Heart left ventricle (tissue), 13 donors: ENCODE measurements at regions not wholly inside any gene's neighbourhood (a gene's known extent, or its start where the extent isn't known, plus 50 kb on each side); places are given as distances from the start of the nearest gene placed in this dataset.

Source experiments
- POLR2A ChIP-seq, 2 donors: fragments of 450-650 bp; IDR thresholded peaks; one replicate each; pipeline ENCODE4 v1.6.1; 2017; ENCODE audit warnings: antibody characterized with exemption in 2 of 2, mild to moderate bottlenecking in 2 of 2, moderate library complexity in 2 of 2
- TF ChIP-seq, protein P1 (sequence below), 12 donors: fragments of 200-600 bp; sonication (generic) in 4 of 12; IDR thresholded peaks; one replicate each; pipeline versions ENCODE4 v1.5.0 to v1.8.0; 2018 to 2022; ENCODE audit warnings: antibody characterized with exemption in 12 of 12, mild to moderate bottlenecking in 5 of 12
- donor health status: ischemic (EF 13 %, LVEDD 7.1; RV severe dilation, severe dysfunction).
- donor health status: DM: no; HTN: yes; CAD: no.
- donor health status: DM: no; HTN: no; CAD: no.
- donor health status: ischemic (EF 25% LVEDD 6.9; RV normal size, moderate dysfunction).
- donor health status: ischemic (EF 25% LVEDD 5.7; RV mildly dilated, moderate dysfunction).
- donor health status: ischemic (EF 35%, LVEDD 5.7; RV mildly dilated, moderate dysfunction).
- donor health status: nonischemic (EF 11% LVEDD 7.7; RV severe dilation, severe dysfunction).
- donor health status: DM: yes; HTN: yes; CAD: no.
- donor health status: PGD.
- donor health status: ischemic (EF 29% LVEDD 5.4; RV normal size, mild dysfunction).
- donor health status: nonischemic (EF 23%, LVEDD 6.1; RV moderate dilation, normal function).

DNA sequence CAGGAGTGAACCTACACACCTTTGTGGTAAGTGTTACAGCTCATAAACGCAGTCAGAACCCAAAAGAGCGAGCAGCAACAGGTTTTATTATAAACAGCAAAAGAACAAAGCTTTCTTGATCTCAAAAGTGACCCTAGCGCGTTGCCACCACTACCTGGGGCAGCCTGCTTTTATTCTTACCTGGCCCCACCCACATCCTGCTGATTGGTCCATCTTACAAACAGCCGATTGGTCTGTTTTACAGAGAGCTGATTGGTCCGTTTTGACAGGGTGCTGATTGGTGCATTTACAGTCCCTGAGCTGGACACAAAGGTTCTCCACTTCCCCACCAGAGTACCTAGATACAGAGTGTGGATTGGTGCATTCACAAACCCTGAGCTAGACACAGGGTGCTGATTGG lies 143.1 kb downstream of the ARRDC4 start:
- TF ChIP-seq, protein P1, sequence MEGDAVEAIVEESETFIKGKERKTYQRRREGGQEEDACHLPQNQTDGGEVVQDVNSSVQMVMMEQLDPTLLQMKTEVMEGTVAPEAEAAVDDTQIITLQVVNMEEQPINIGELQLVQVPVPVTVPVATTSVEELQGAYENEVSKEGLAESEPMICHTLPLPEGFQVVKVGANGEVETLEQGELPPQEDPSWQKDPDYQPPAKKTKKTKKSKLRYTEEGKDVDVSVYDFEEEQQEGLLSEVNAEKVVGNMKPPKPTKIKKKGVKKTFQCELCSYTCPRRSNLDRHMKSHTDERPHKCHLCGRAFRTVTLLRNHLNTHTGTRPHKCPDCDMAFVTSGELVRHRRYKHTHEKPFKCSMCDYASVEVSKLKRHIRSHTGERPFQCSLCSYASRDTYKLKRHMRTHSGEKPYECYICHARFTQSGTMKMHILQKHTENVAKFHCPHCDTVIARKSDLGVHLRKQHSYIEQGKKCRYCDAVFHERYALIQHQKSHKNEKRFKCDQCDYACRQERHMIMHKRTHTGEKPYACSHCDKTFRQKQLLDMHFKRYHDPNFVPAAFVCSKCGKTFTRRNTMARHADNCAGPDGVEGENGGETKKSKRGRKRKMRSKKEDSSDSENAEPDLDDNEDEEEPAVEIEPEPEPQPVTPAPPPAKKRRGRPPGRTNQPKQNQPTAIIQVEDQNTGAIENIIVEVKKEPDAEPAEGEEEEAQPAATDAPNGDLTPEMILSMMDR (IDR thresholded peaks at IDR 0.05): no peak
- no peak for TF ChIP-seq POLR2A (IDR thresholded peaks at IDR 0.05)
